Esophagus squamous epithelium (tissue), 4 donors: ENCODE measurements at regions not wholly inside any gene's neighbourhood (a gene's known extent, or its start where the extent isn't known, plus 50 kb on each side); places are given as distances from the start of the nearest gene placed in this dataset.

Source experiments
- CTCF ChIP-seq, 6 experiments: fragments of 450-650 bp in 4 of 6; fragments of 200-600 bp in 2 of 6; sonication (generic) in 2 of 6; IDR thresholded peaks; one replicate each; pipeline ENCODE4 v1.5.1; 2016 to 2019; ENCODE audit warnings: antibody characterized with exemption in 6 of 6, mild to moderate bottlenecking in 4 of 6, moderate library complexity in 4 of 6
- POLR2A ChIP-seq, 4 donors: fragments of 450-650 bp; IDR thresholded peaks; one replicate each; pipeline ENCODE4 v1.6.1; 2017; ENCODE audit warnings: antibody characterized with exemption in 4 of 4, mild to moderate bottlenecking in 4 of 4, moderate library complexity in 3 of 4

- no peak for TF ChIP-seq CTCF (IDR thresholded peaks at IDR 0.05)
- no peak for TF ChIP-seq POLR2A (IDR thresholded peaks at IDR 0.05)
Measured at GRCh38 chr3:23106666-23107065, 96.5 kb upstream of the UBE2E2 start.
